ENCODE measurements at regions not wholly inside any gene's neighbourhood (a gene's known extent, or its start where the extent isn't known, plus 50 kb on each side); places are given as distances from the start of the nearest gene placed in this dataset.

DNA sequence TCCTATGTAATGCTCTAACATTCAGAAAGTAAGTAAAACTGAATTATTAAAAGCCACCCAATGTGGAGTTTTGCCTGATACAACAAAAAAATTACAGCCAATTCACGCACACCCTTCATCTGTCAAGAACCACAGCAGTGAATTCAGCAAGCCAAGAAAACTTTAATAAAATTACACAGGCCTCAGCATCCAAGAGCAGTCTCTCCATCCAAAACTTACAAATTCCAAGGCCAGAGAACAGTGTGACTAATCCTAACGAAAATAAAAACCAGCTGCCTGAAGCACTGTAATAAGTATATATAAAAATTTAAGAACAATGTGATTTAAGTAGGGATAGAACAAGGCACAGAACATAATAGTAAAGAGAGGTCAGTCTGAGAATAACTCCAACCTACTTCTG, 54.2 kb downstream of the SIX6 start:
- no peak for TF ChIP-seq HDGF (IDR thresholded peaks at IDR 0.05; ENCODE audit: borderline replicate concordance)
- no peak for TF ChIP-seq BHLHE40 (IDR thresholded peaks at IDR 0.05; ENCODE audit: borderline replicate concordance)
- TF ChIP-seq SP1 (IDR thresholded peaks at IDR 0.05), result no peak
- no peak for TF ChIP-seq SUZ12 (IDR thresholded peaks at IDR 0.05)
- TF ChIP-seq PKNOX1 (IDR thresholded peaks at IDR 0.05), result no peak
- no peak for TF ChIP-seq ZNF384 (IDR thresholded peaks at IDR 0.05)
- no peak for TF ChIP-seq ELF4 (IDR thresholded peaks at IDR 0.05)
- TF ChIP-seq FOXM1 (IDR thresholded peaks at IDR 0.05; ENCODE audit: borderline replicate concordance), result no peak
